ENCODE measurements at regions not wholly inside any gene's neighbourhood (a gene's known extent, or its start where the extent isn't known, plus 50 kb on each side); places are given as distances from the start of the nearest gene placed in this dataset.

DNA sequence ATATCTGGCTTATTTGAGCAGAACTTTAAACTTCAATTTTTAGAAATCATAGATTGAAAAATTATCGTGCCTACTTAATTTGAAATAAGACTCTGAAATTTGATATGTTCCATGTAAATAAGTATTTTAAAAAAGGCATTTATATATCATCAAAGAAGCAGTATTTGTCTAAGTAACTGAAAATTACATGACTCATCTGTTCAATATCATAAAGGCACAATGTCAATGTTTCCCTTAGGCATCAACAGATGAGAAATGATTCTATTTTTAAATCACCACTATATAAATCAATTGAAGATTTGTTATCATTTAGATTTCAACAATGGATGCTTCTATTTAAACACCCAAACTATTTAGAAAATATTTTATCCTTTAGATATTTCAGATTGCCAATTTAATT, 142.9 kb upstream of the POU5F2 start:
- TF ChIP-seq, protein P1, sequence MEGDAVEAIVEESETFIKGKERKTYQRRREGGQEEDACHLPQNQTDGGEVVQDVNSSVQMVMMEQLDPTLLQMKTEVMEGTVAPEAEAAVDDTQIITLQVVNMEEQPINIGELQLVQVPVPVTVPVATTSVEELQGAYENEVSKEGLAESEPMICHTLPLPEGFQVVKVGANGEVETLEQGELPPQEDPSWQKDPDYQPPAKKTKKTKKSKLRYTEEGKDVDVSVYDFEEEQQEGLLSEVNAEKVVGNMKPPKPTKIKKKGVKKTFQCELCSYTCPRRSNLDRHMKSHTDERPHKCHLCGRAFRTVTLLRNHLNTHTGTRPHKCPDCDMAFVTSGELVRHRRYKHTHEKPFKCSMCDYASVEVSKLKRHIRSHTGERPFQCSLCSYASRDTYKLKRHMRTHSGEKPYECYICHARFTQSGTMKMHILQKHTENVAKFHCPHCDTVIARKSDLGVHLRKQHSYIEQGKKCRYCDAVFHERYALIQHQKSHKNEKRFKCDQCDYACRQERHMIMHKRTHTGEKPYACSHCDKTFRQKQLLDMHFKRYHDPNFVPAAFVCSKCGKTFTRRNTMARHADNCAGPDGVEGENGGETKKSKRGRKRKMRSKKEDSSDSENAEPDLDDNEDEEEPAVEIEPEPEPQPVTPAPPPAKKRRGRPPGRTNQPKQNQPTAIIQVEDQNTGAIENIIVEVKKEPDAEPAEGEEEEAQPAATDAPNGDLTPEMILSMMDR (IDR thresholded peaks at IDR 0.05 in 2 of 3, conservative IDR thresholded peaks at IDR 0.05 in 1 of 3; ENCODE audit: control insufficient read depth in 2 of 3, extremely low read depth in 1 of 3, insufficient read depth in 1 of 3, low read depth in 3 of 3, low read length in 3 of 3): no peak
- TF ChIP-seq ASH2L (IDR thresholded peaks at IDR 0.05; ENCODE audit: borderline replicate concordance, low read depth): no peak
- TF ChIP-seq RFX5 (IDR thresholded peaks at IDR 0.05; ENCODE audit: low read depth, low read length): no peak

Data from GM12878 (cell line).